A172 (cell line): ENCODE measurements at regions not wholly inside any gene's neighbourhood (a gene's known extent, or its start where the extent isn't known, plus 50 kb on each side); places are given as distances from the start of the nearest gene placed in this dataset.
"Not testable (repeated sequence)": the region's sequence is repeated elsewhere in the genome, so short reads cannot be mapped to it uniquely, and the experiment has no call there.

Source experiments
- DNase-seq: peaks from one replicate; pipeline ENCODE4 v3.0.0-alpha.2; 2015; ENCODE audit warnings: low spot score

DNA sequence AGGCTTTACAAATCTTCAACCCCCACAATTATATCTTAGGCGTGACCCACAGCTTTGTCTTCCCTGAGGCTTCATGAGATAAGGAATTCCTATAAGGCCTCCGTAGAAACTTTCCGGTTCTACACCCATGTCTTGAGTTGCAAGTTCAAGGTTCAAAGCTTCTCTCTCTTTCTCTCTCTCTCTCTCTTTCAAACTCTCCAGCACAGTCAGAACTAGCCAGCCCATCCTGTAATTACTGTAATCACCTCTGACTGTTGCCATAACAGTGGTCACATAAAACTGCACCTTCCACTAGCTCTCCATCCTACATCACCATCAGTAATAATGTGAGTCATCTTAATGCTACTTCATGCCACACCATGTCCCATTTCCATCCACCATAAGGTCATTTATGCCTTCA lies 90.0 kb upstream of the NFASC start:
- peak; percentile 53 for DNase-seq

DNA sequence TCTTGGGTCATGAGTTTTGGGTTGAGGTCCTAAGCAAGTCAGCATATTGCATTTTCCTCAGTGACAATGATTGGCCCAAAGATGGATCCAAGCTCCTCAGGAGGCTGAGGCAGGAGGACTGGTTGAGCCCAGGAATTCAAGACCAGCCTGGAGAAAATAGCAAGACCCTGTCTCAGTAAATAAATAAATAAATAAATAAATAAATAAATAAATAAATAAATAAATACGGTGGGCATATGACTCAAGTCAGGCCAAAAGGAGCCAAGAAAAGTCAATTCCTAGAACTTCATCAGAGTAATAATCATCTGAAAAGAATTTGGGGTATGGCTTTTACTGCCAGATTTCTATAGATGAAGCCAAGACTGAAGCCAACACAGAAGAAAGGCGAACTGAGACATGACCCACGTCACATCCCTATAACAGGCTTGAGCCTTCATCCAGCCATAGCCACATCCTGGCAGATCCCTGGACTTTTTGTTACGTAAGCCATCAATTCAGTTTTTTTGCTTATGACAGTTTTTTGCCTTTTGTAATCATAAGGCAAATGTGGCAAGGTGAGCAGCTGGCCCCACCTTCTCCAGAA lies 88.5 kb upstream of the NFASC start:
- DNase-seq, result peak; percentile 49

DNA sequence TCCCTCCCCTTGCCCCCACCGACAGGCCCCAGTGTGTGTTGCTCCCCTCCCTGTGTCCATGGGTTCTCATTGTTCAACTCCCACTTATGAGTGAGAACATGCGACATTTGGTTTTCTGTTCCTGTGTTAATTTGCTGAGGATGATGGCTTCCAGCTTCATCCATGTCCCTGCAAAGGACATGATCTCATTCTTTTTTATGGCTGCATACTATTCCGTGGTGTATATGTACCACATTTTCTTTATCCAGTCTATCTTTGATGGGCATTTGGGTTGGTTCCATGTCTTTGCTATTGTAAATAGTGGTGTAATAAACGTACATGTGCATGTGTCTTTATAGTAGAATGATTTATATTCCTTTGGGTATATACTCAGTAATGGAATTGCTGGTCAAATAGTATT lies 85.6 kb upstream of the NFASC start:
- not testable (repeated sequence) for DNase-seq

DNA sequence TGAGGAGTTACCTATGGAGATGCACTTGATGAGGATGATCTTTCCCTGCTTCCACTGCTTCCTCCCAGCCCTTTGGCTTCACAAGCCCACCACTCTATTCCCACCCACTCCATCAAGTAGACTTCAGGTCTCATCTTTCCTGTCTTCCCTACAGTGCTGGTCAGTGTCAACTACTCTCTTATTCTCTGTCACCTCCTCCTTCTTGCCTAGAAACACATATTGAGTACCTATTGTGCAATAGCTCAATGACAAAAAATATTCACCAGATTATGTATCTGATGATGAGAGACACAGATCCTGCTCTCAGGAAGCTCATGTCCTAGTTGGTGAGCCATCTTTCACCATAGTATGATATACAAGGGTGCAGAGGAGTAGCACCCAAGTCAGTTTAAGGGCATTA lies 82.2 kb upstream of the NFASC start:
- no peak for DNase-seq

DNA sequence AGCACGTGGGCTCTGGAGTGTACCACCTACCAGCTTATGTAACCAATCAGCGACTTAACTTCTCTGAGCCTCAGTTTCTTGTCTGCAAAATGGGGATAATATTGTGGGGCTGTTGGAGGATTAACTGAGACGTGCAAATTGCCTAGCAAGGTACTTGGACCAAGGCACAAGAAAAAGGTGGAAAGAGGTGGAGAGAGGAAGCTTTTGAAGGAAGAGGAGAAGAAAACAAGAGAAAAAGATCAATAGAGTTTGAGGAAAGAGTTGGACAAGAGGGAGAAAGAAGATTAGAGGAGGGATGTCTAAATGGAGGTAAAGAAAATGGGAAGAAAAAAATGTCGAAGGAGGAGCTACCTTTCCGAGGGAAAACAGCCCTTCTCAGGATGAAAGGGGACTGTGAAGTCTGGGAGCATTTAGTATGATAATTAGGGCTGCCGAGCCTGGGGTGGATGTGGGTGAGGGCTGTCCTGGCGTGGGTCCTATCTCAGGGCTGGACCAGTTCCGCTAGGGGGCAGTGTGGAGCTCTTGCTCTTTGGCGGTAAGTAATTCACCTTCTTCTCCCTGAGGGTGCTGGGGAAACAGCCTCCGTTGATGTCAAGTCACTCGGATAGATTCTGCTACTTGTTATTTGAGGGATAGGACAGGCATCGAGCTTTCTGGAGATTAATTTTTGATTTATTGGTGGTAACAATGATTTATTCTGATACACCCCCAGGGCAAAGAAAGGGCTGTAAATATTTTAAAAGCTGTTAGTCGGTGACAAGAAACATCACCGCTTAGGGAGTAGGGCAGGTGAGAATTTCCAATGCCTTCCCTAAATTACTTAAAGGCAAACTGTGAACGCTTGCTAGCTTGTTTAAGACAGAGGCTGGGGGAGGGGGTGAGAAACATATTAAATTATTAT lies 79.0 kb upstream of the NFASC start:
- peak; percentile 76 for DNase-seq

DNA sequence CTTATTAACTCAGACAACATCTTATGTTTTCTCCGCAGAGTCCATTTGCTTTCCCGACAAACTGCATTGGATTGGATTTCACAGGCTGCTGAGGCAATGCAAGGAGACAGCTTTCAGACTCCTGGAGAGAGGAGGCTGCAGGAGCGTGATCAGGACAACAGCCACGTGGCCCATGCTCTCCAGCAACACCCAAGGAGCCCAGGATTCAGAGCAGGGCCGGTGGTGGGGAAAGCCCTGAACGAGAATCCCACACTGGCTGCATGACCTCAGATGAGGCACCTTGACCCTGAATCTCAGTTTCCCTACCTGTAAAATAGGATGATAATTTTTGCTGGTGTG lies 78.3 kb upstream of the NFASC start:
- DNase-seq, result no peak

DNA sequence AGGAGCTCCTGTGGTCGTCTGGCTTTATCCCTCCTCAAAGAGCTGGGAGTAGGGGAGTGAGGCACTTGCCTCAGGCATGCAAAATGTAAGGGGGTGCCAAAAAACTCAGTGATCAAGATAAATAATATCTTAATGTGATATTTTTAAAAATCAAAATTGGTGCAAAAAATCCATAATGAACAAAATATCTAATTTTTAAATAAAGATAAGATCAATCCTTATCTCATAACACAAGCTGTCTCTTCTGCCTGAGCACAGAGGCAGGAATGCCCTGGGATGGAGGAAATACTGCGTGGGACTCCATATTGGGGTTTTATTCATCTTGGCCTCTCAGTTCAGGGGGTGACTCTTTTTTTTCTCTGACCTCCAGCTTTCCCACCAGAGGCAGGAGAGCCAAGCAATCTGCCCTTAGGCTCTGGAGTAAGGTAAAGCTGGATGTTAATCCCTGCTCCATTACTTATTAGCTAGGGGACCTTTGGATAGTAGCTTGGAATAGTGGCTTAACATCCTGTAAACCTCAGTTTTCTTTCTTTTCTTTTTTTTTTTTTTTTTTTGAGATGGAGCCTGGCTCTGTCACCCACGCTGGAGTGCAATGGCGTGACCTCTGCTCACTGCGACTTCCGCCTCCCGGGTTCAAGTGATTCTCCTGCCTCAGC lies 77.3 kb upstream of the NFASC start:
- no peak for DNase-seq

DNA sequence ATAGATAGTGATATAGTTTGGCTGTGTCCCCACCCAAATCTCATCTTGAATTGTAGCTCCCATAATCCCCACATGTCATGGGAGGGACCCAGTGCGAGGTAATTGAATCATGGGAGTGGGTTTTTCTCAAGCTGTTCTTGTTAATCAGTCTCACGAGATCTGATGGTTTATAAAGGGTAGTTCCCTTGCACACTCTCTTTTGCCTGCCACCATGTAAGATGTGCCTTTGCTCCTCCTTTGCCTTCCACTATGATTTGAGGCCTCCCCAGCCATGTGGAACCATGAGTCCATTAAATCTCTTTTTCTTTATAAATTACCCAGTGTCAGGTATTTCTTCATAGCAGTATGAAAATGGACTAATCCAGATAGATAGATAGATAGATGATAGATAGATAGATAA lies 73.8 kb upstream of the NFASC start:
- not testable (repeated sequence) for DNase-seq

DNA sequence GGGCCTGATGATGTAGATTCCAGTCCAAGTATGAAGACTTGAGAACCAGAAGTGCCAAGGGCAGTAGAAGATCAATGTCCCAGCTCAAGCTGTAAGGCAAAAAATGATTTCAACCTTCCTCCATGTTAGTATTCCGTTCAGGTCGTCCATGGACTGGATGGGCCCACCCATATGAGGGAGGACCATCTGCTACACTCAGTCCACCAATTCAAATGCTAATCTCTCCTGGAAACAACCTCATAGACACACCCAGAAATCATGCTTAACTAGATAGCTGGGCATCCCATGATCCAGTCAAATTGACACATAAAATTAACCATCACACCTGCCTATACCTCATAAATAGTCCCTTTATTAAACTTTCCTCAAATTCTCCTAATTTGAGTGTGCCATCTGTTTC lies 73.3 kb upstream of the NFASC start:
- DNase-seq, result no peak

DNA sequence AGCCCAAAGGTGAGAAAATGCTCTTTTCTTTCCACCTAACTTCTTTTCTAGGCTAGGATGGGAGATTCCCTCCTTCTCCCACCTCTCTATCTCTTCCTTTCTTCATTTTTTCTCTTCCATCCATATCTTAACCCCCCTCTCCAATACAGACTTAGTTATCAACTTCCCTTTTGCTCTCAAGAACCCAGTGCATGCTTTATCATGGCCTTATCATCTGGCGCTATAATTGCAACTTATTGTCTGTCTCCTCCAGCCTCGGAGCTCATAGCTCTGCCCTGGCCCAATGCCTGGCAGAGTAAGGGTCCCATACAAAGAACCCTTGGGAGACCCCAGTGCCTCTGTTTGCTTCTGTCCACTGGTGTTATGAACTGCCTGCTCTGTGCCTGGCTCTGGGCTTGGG lies 71.0 kb upstream of the NFASC start:
- no peak for DNase-seq

DNA sequence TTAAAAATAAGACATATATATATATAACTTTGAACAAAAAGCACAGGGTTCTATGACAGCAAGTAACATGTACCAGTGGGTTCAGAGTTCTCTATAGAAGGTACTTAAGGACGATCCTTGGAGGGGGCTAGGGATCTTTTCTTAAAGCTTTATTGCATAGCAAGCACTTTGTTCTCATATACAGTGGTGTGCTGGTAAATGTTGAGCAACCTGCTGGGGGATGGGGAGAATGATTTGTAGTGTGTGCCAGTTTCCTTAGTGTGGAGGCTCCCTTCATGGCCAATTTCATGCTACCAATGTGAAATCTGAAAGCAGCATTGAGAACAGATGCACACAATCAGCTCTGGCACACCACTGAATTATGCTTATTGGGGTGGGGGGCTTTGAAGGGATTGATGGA lies 69.5 kb upstream of the NFASC start:
- DNase-seq, result no peak

DNA sequence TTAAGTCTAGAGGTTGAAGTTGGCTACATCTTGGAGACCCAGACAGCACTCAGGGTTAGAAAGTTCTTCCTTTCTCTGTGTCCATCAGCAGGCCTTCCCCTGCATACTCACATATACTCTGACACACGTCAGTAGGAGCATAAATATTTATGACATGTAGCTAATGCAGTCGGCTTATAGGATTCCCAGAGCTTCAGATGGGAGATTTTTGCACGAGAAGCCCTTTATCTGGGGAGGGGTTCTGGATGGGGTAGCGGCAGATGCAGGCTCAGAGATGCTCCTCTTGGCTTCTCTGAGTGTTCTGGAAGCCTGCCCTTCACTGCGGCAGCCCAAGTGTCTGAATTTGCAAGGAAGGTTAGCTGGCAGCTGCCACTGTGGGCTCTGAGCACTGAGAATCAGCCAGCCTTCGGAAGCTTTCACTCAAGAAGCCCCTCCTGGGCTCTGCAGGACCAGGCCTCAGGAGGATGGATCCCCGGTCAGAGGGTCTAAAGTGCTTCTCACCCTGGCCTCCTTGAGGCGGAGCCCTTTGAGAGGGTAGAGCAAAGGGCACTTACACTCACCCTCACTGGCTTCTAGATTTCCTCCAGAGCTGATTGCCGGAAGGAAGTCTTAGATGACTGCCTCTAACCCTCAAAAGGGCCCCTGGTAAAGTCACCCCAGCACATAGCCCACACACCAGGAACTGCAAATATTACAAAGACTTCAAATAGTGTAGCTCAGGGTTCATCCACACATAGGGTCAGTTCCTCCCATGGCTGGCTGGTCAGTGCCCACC lies 68.1 kb upstream of the NFASC start:
- DNase-seq, result no peak

DNA sequence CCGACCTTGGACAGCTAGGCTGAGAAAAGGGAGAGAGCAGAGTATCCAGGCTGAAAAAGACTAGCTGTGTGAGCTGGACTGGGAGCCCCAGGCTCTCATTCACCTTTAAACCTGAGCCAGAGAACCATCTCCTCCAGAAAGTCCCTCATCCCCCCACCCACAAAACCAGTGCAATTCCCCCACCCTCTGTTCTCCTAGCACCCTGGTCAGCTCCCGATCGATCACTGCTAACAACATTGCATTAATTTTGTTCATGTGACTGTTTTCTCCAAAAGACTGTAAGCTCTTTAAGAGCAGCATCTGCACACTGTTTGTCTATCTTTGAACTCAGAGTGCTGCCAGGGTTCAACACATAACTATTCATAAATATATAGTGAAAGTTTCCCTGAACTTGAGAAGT lies 67.1 kb upstream of the NFASC start:
- no peak for DNase-seq

DNA sequence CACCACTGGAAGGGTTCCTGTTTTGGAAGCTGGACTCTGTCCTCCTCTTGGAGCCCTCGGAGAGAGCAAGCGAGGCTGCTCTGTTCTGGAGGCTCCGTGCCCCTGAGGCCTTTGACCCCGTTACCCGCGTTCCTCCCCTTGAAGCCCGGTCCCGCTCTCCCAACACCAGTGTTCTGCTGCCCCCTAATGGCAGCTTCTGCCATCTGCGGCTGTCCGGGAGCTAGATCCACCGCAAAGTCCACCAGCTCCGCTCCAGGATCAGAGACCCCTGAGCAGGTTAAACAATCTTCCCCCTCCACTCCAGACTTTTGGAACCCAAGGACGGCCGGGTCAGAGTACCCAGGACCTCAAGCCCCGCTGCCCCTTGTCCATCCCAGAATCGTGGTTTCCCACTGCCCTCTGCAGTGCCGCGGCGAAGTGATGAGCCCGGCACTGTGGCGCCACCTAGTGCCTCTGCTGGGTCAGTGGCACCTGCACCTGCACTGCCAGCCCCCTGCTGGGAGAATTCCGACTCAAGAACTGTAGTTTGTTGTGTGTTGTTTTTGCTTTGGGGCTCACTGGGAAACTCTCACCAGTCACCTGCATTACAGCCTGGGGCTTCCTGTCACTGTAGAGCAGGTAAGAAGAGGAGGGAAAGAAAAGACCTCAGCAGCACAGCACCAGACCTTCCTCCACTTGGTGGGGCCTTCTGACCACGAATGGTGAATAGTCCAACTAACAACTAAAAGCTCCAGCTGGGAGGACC lies 63.5 kb upstream of the NFASC start:
- DNase-seq, result peak; percentile 85

DNA sequence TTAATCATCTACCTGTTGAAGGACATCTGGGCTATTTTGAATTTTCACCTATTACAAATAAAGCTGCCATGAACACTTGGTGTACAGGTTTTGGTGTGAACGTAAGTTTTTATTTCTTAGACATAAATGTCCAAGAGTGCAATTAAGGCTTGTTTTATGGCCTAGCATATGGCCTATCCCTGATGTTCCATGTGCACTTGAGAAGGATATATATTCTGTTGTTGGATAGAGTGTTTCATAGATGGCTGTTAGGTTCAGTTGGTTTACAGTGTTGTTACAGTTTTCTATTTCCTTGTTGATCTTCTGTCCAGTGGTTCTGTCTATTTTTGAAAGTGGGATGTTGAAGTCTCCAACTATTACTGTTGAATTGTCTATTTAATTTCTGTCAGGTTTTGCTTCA lies 61.2 kb upstream of the NFASC start:
- DNase-seq, result no peak

DNA sequence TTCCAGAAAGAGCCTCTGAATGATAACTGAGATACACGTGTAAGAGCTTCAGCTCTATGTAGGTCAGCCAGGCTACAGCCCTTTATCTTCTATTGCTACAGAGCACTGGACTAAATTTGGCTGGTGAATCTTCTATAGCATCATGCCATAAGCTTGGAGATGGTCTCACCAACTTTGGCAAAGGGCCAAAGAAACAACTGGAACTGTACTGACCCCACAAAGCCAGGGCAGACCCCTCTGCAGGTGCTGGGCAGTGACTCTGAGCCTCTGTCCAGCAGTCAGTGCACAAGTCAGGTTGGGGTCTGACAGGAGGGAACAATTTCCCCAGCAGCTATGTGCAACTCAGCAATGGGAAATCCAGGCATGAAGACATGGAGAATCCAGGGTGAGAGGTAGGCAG lies 57.8 kb upstream of the NFASC start:
- no peak for DNase-seq

DNA sequence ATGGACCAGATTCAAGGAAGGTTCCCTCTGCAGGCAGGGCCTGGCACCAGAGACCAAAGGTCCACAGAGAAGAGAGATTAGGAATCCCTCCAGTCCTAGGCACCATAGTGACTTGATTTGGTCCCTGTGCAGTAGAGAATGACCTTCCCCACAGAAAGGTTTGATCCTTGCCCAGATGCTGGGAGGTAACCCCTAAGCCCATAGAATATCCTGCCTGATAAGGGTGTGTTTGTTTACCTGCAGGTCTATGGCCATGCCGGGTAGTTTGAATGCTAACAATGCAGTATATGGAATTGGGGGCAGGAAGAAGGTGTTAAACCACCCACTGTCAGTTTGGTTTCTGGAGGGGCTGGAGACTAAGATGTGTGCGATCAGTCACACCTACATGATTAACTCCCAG lies 57.1 kb upstream of the NFASC start:
- no peak for DNase-seq

DNA sequence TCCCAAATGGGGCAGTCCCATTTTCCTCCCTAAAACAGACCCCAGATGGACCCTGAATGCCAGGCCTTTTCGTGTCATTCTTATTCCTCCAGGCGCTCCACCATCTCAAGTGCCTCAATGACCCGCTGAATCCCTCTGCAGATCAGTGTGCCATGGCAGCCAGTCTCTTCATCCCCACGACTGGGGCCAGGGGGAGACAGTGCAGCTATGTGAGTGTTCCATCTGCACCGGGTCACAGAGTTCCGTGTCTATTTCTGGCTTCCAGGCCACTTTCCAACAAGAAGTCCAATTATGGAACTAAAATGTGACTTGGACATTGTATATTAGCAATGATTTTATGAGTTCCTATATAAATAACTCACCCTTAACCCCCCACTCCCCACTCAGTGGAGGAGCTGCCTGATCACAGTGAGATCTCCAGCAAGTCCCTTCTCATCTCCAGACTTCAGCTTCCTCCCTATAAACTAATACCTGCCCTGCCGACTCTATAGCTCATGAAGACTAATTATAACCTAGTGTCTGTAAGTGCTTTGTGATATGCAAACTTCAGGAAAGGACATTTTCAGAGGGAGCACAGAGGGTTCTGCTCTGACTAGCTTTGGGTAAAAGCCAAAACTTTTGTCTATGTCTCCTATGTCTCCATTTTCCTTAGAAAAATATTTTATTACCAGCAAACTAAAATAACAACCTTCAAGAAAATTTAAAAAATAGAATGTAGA lies 56.3 kb upstream of the NFASC start:
- no peak for DNase-seq

DNA sequence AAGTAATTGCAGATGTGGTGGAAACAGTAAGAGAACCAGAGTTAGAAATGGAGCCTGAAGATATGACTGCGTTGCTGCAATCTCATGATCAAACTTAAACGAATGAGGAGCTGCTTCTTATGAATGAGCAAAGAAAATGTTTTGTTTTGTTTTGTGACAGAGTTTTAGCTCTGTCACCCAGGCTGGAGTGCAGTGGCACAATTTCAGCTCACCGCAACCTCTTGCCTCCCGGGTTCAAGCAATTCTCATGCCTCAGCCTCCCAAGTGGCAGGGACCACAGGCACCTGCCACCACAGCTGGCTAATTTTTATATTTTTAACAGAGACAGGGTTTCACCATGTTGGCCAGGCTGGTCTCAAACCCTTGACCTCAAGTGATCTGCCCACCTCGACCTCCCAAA lies 53.3 kb upstream of the NFASC start:
- no peak for DNase-seq

DNA sequence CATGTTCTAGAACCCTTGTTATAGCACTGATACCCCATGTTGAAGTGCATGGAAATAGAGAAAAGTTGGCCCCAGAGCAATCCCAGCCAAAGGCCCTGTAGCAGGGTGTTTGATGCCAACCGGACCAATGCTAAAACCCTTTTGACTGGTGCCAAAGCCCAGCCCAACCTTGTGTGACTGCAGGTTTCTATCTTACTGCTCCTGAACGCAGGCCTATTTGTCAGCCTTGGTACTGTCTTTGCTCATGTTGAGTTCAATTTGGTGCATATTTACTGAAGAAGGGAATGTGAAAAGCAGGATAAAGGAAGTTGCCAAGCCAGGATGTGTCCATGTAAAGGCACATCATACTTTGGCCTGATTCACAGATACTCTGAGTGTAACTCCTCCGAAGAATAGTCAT lies 51.7 kb upstream of the NFASC start:
- no peak for DNase-seq

DNA sequence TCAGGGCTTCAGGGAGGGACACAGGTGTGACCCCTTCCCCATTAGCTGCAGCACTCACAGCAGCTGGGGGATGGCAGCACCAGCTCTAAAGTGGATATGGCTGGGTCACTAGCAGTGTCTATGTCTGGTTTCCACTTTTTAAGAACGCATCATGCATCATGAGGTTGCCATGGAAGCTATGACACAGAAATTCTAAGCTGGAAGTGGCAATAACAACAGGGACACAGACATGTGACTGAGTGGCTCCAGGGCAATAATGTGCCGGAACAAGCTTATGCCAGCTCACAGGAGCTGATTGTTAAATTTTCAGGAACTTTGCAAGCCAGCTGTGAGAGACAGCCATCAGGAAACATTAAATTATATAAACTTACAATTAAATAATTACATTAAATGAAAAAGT lies 51.2 kb upstream of the NFASC start:
- no peak for DNase-seq
